Right cardiac atrium (tissue), 5 donors: ENCODE measurements at regions not wholly inside any gene's neighbourhood (a gene's known extent, or its start where the extent isn't known, plus 50 kb on each side); places are given as distances from the start of the nearest gene placed in this dataset.

Source experiments
- ATAC-seq, 2 donors: fragments of 200-7000 bp; cut with Tn5 transposase; one replicate each; pipeline versions ENCODE4 v1.8.0 to v1.9.1; 2020; ENCODE audit warnings: moderate library complexity in 2 of 2, mild to moderate bottlenecking in 1 of 2
- DNase-seq, 3 donors: peaks; one replicate each; pipeline ENCODE4 v3.0.0-alpha.2; 2020
- H3K27ac ChIP-seq: one replicate; pipeline ENCODE4 v1.5.1; 2013; ENCODE audit warnings: mild to moderate bottlenecking, low read length, control low read depth, moderate library complexity
- H3K27me3 ChIP-seq: one replicate; pipeline ENCODE4 v1.6.1; 2013; ENCODE audit not compliant: control insufficient read depth, insufficient read depth
- H3K4me1 ChIP-seq: one replicate; pipeline ENCODE4 v1.6.1; 2013; ENCODE audit warnings: low read length; ENCODE audit not compliant: control insufficient read depth, insufficient read depth
- H3K4me3 ChIP-seq: one replicate; pipeline ENCODE4 v1.5.1; 2013; ENCODE audit warnings: low read length, control low read depth
- H3K9me3 ChIP-seq: one replicate; pipeline ENCODE4 v1.6.1; 2013; ENCODE audit warnings: low read length; ENCODE audit not compliant: control insufficient read depth
- WGBS: extraction: QIAGEN DNeasy Blood & Tissue Kit; methylation state at CpG from one replicate; pipeline ENCODE4 v1.1.7; 2013; 5-methylcytosine and 5-hydroxymethylcytosine counted together
- intact Hi-C, 4 donors: fragments of 100-400 bp; cut with DNase I; formaldehyde crosslinking; loops; one replicate each; pipeline versions ENCODE4 v1.11.0 to v1.14.0; 2022 to 2023
- donor health status: healthy with polysubstance abuse.
- donor health status: DM: no; HTN: yes; CAD: no.
- donor health status: DM: no; HTN: no; CAD: no.
- donor health status: DM: no; HTN: yes; CAD: no; lungs with severe emphysema.
- donor health status: DM: yes; HTN: yes; CAD: no.

GRCh38 chr3:144141074-144141473 is 169.5 kb downstream of the DIPK2A start:
- ATAC-seq (no peak), DNase-seq (no peak)
- Histone ChIP-seq H3K4me3 (no peak overlapping the region), H3K9me3 (no peaks in the 10 kb centered on the region), H3K27me3 (no peaks in the 10 kb centered on the region), H3K27ac (no peak overlapping the region), H3K4me1 (peaks cover 1% of the 10 kb centered on the region)
- intact Hi-C loops, result no loop called here
- 90% methylated on average over 2 of the region's 2 CpGs for WGBS

GRCh38 chr3:144141496-144141895 is 169.9 kb downstream of the DIPK2A start:
- no peak overlapping the region for H3K4me3 ChIP-seq
- H3K27me3 ChIP-seq, result no peaks in the 10 kb centered on the region
- intact Hi-C loops, result no loop called here
- WGBS, result 82% methylated on average over 1 of the region's 1 CpG
- DNase-seq (no peak), ATAC-seq (no peak)
- H3K4me1 ChIP-seq, result peaks cover 1% of the 10 kb centered on the region
- no peak overlapping the region for H3K27ac ChIP-seq
- H3K9me3 ChIP-seq, result no peaks in the 10 kb centered on the region

- Histone ChIP-seq H3K4me3 (no peak overlapping the region), H3K27me3 (no peaks in the 10 kb centered on the region), H3K9me3 (no peaks in the 10 kb centered on the region), H3K27ac (no peak overlapping the region), H3K4me1 (peaks cover 1% of the 10 kb centered on the region)
- DNase-seq, result peak; percentile 16 to 35 (median 34)
- ATAC-seq, result peak; percentile 61 to 72
- 48% methylated on average over 5 of the region's 5 CpGs for WGBS
- intact Hi-C loops, result no loop called here
Observed at GRCh38 chr3:144142151-144142840, 170.7 kb downstream of the DIPK2A start.

GRCh38 chr3:144148356-144148755 is 176.7 kb downstream of the DIPK2A start:
- Histone ChIP-seq H3K4me3 (no peak overlapping the region), H3K27ac (no peak overlapping the region), H3K27me3 (no peaks in the 10 kb centered on the region), H3K4me1 (peaks cover 1% of the 10 kb centered on the region), H3K9me3 (no peaks in the 10 kb centered on the region)
- DNase-seq (no peak), ATAC-seq (no peak)
- intact Hi-C loops, result no loop called here
- WGBS, result 95% methylated on average over 2 of the region's 2 CpGs

- H3K27me3 ChIP-seq, result no peaks in the 10 kb centered on the region
- whole genome bisulfite sequencing, result 94% methylated on average over 3 of the region's 3 CpGs
- no peak overlapping the region for H3K4me3 ChIP-seq
- DNase-seq, result no peak
- peaks cover 1% of the 10 kb centered on the region for H3K4me1 ChIP-seq
- no peak overlapping the region for H3K27ac ChIP-seq
- no peaks in the 10 kb centered on the region for H3K9me3 ChIP-seq
- ATAC-seq, result no peak
- intact Hi-C loops, result no loop called here
Observed at GRCh38 chr3:144151983-144152382, 180.4 kb downstream of the DIPK2A start.

- H3K27ac ChIP-seq, result no peak overlapping the region
- no peaks in the 10 kb centered on the region for H3K4me1 ChIP-seq
- intact Hi-C loops, result no loop called here
- ATAC-seq (no peak), DNase-seq (no peak)
- H3K9me3 ChIP-seq, result no peaks in the 10 kb centered on the region
- H3K27me3 ChIP-seq, result no peaks in the 10 kb centered on the region
- no peak overlapping the region for H3K4me3 ChIP-seq
Observed at GRCh38 chr3:144160627-144161026, 189.0 kb downstream of the DIPK2A start.

GRCh38 chr3:144162042-144162441 is 190.4 kb downstream of the DIPK2A start:
- 60% methylated on average over 1 of the region's 1 CpG for WGBS
- ATAC-seq, result no peak

GRCh38 chr3:144164352-144164751 is 192.7 kb downstream of the DIPK2A start:
- H3K27ac ChIP-seq, result no peak overlapping the region
- no peak for DNase-seq
- no peak overlapping the region for H3K4me3 ChIP-seq
- WGBS, result 97% methylated on average over 1 of the region's 1 CpG
- no peak for ATAC-seq
- intact Hi-C loops, result no loop called here
- no peaks in the 10 kb centered on the region for H3K27me3 ChIP-seq
- H3K4me1 ChIP-seq, result no peaks in the 10 kb centered on the region
- H3K9me3 ChIP-seq, result no peaks in the 10 kb centered on the region

More at GRCh38 chr3:144162042-144162441, 190.4 kb downstream of the DIPK2A start:
- no peak overlapping the region for H3K27ac ChIP-seq
- no peaks in the 10 kb centered on the region for H3K27me3 ChIP-seq
- H3K4me1 ChIP-seq, result no peaks in the 10 kb centered on the region
- no peaks in the 10 kb centered on the region for H3K9me3 ChIP-seq
- H3K4me3 ChIP-seq, result no peak overlapping the region
- intact Hi-C loops, result no loop called here
- no peak for DNase-seq

- WGBS, result 26% methylated on average over 2 of the region's 2 CpGs
- no peak for DNase-seq
- Histone ChIP-seq H3K9me3 (no peaks in the 10 kb centered on the region), H3K27me3 (no peaks in the 10 kb centered on the region), H3K4me3 (no peak overlapping the region), H3K27ac (no peak overlapping the region), H3K4me1 (no peaks in the 10 kb centered on the region)
- no peak for ATAC-seq
- intact Hi-C loops, result no loop called here
Observed at GRCh38 chr3:144165482-144165881, 193.9 kb downstream of the DIPK2A start.

GRCh38 chr3:144167634-144168033 is 196.0 kb downstream of the DIPK2A start:
- Histone ChIP-seq H3K9me3 (no peaks in the 10 kb centered on the region), H3K4me3 (no peak overlapping the region), H3K27me3 (no peaks in the 10 kb centered on the region), H3K4me1 (no peaks in the 10 kb centered on the region), H3K27ac (no peak overlapping the region)
- DNase-seq, result no peak
- intact Hi-C loops, result no loop called here
- 96% methylated on average over 2 of the region's 2 CpGs for WGBS
- no peak for ATAC-seq

- DNase-seq (no peak), ATAC-seq (no peak)
- Histone ChIP-seq H3K4me3 (no peak overlapping the region), H3K27ac (no peak overlapping the region), H3K27me3 (no peaks in the 10 kb centered on the region), H3K9me3 (no peaks in the 10 kb centered on the region), H3K4me1 (no peaks in the 10 kb centered on the region)
- intact Hi-C loops, result no loop called here
- WGBS, result 66% methylated on average over 1 of the region's 1 CpG
Observed at GRCh38 chr3:144173491-144173890, 201.9 kb downstream of the DIPK2A start.
